ENCODE measurements at regions not wholly inside any gene's neighbourhood (a gene's known extent, or its start where the extent isn't known, plus 50 kb on each side); places are given as distances from the start of the nearest gene placed in this dataset.

GRCh38 chrX:137263374-137263773, 229.6 kb upstream of the GPR101 start:
- Mint-ChIP-seq H3K9me3 (ENCODE audit: unreplicated experiment) (no peaks in the 10 kb centered on the region), H3K27ac (ENCODE audit: low read depth, unreplicated experiment) (no peak overlapping the region), H3K4me1 (ENCODE audit: insufficient read depth, unreplicated experiment) (no peaks in the 10 kb centered on the region), H3K27me3 (ENCODE audit: insufficient read depth, unreplicated experiment) (peaks cover 22% of the 10 kb centered on the region), H3K4me3 (ENCODE audit: unreplicated experiment) (no peak overlapping the region), H3K36me3 (ENCODE audit: insufficient read depth, unreplicated experiment) (no peaks in the 10 kb centered on the region)
- TF ChIP-seq, protein P1, sequence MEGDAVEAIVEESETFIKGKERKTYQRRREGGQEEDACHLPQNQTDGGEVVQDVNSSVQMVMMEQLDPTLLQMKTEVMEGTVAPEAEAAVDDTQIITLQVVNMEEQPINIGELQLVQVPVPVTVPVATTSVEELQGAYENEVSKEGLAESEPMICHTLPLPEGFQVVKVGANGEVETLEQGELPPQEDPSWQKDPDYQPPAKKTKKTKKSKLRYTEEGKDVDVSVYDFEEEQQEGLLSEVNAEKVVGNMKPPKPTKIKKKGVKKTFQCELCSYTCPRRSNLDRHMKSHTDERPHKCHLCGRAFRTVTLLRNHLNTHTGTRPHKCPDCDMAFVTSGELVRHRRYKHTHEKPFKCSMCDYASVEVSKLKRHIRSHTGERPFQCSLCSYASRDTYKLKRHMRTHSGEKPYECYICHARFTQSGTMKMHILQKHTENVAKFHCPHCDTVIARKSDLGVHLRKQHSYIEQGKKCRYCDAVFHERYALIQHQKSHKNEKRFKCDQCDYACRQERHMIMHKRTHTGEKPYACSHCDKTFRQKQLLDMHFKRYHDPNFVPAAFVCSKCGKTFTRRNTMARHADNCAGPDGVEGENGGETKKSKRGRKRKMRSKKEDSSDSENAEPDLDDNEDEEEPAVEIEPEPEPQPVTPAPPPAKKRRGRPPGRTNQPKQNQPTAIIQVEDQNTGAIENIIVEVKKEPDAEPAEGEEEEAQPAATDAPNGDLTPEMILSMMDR (IDR thresholded peaks at IDR 0.05; ENCODE audit: unreplicated experiment), result no peak
- CTCF ChIA-PET, result no interaction called here
- BruUV-seq (replicated peaks), result no TSS peak
- intact Hi-C loops (cut with micrococcal nuclease), result no loop called here
- DNase-seq (ENCODE audit: unreplicated experiment), result no peak
- POLR2A ChIA-PET, result no interaction called here

- Mint-ChIP-seq H3K36me3 (ENCODE audit: insufficient read depth, unreplicated experiment) (no peaks in the 10 kb centered on the region), H3K4me1 (ENCODE audit: insufficient read depth, unreplicated experiment) (no peaks in the 10 kb centered on the region), H3K9me3 (ENCODE audit: unreplicated experiment) (peaks cover 8% of the 10 kb centered on the region), H3K27me3 (ENCODE audit: insufficient read depth, unreplicated experiment) (peaks cover 21% of the 10 kb centered on the region), H3K4me3 (ENCODE audit: unreplicated experiment) (no peak overlapping the region), H3K27ac (ENCODE audit: low read depth, unreplicated experiment) (no peak overlapping the region)
- CTCF ChIA-PET, result no interaction called here
- intact Hi-C loops (cut with micrococcal nuclease), result no loop called here
- POLR2A ChIA-PET, result no interaction called here
- no peak for DNase-seq (ENCODE audit: unreplicated experiment)
- BruUV-seq (replicated peaks), result no TSS peak
- TF ChIP-seq, protein P1 (IDR thresholded peaks at IDR 0.05; ENCODE audit: unreplicated experiment), result no peak
Measured at GRCh38 chrX:137245183-137245582, 211.4 kb upstream of the GPR101 start.

DNA sequence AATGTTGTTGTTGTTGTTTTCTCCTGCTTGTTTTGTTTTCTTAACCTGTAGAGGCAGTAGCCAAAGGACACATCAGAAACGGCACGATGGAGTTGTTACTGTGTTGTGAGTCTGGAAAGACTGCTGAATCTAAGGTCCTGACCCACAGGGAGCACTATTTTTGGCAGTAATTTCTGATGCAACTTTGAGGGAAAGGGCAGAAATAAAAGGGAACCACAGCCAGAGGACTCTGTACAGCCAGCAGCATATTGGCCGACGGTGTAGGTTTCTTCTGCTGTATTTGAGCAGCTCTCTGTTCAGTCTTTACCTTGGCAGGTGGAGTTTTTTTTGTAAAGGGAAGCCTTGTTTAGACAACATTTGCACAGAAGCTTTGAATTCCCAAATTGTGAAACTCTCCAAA, 203.0 kb upstream of the GPR101 start:
- H3K27ac Mint-ChIP-seq (ENCODE audit: low read depth, unreplicated experiment), result no peak overlapping the region
- no peaks in the 10 kb centered on the region for H3K36me3 Mint-ChIP-seq (ENCODE audit: insufficient read depth, unreplicated experiment)
- intact Hi-C loops (cut with micrococcal nuclease), result no loop called here
- peaks cover 33% of the 10 kb centered on the region for H3K27me3 Mint-ChIP-seq (ENCODE audit: insufficient read depth, unreplicated experiment)
- DNase-seq (ENCODE audit: unreplicated experiment), result no peak
- H3K4me3 Mint-ChIP-seq (ENCODE audit: unreplicated experiment), result no peak overlapping the region
- ChIA-PET POLR2A (no interaction called here), CTCF (no interaction called here)
- no peaks in the 10 kb centered on the region for H3K4me1 Mint-ChIP-seq (ENCODE audit: insufficient read depth, unreplicated experiment)
- BruUV-seq (replicated peaks), result no TSS peak
- no peaks in the 10 kb centered on the region for H3K9me3 Mint-ChIP-seq (ENCODE audit: unreplicated experiment)
- TF ChIP-seq, protein P1 (IDR thresholded peaks at IDR 0.05; ENCODE audit: unreplicated experiment), result no peak

- no peaks in the 10 kb centered on the region for H3K9me3 Mint-ChIP-seq (ENCODE audit: unreplicated experiment)
- no peaks in the 10 kb centered on the region for H3K36me3 Mint-ChIP-seq (ENCODE audit: insufficient read depth, unreplicated experiment)
- BruUV-seq (replicated peaks), result no TSS peak
- H3K27me3 Mint-ChIP-seq (ENCODE audit: insufficient read depth, unreplicated experiment), result peaks cover 28% of the 10 kb centered on the region
- ChIA-PET CTCF (interaction anchor here (0.5 kb wide), 1 partner anchor 12 kb away, joined by 5 read pairs; no protein-coding TSS in a partner anchor), POLR2A (interaction anchor here (0.7 kb wide), 1 partner anchor 43 kb away, joined by 3 read pairs; no protein-coding TSS in a partner anchor)
- H3K4me1 Mint-ChIP-seq (ENCODE audit: insufficient read depth, unreplicated experiment), result no peaks in the 10 kb centered on the region
- intact Hi-C loops (cut with micrococcal nuclease), result no loop called here
- DNase-seq (ENCODE audit: unreplicated experiment), result no peak
- H3K27ac Mint-ChIP-seq (ENCODE audit: low read depth, unreplicated experiment), result no peak overlapping the region
- no peak overlapping the region for H3K4me3 Mint-ChIP-seq (ENCODE audit: unreplicated experiment)
- TF ChIP-seq, protein P1 (IDR thresholded peaks at IDR 0.05; ENCODE audit: unreplicated experiment), result no peak
Measured at GRCh38 chrX:137234651-137235402, 201.0 kb upstream of the GPR101 start.

All from MCF 10A (cell line).